HG03457 (cell line): ENCODE measurements at regions not wholly inside any gene's neighbourhood (a gene's known extent, or its start where the extent isn't known, plus 50 kb on each side); places are given as distances from the start of the nearest gene placed in this dataset.
"Not testable (repeated sequence)": the region's sequence is repeated elsewhere in the genome, so short reads cannot be mapped to it uniquely, and the experiment has no call there.

Experiments
- ATAC-seq: cut with Tn5 transposase; IDR thresholded peaks from one replicate; pipeline ENCODE4 v1.9.1; 2021; ENCODE audit warnings: moderate number of reproducible peaks; ENCODE audit not compliant: unreplicated experiment

GRCh38 chr13:59373341-59373740 lies 790.4 kb downstream of the DIAPH3 start:
- ATAC-seq, result no peak

DNA sequence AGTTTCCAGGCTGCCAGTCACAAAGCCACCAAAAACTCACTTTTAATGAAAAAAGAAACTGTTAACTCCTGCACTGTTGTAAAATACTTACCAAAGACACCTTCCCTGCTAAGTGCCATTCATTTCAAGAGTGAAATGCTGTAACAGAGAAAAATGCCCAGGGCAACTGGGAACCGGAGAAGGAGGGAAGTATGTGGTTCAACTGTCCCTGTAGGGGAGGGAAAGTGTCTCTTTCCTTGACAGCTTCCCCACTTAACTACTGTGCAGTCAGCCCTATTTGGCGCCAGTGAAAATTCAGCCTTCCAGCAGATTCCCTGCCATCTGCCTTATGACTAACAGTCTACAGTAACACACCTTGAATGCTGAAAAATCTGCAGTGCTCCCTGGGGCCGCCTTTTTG lies 789.0 kb downstream of the DIAPH3 start:
- ATAC-seq, result no peak

- ATAC-seq, result no peak
Observed at GRCh38 chr13:59384154-59384553, 779.6 kb downstream of the DIAPH3 start.

GRCh38 chr13:59391696-59392095 lies 772.0 kb downstream of the DIAPH3 start:
- peak; percentile 97 for ATAC-seq

DNA sequence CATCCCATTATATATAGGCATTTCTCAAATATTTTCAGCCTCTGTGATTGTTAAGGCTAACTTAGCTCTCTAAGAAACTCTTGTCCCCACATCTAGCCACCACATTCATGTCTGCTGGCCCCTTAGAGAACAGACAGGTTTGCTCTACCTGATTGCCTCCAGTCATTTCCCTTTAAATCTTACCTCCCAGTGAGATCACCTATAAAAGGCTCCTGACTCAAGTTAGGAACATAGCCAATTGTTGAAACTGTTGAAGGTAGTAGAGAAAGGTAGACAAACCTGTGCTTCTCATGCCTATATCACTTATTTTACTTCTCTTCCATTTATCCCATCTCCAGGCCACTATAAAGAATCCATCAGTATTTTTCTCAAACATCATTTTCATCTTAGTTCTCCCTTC lies 771.4 kb downstream of the DIAPH3 start:
- peak; percentile 4 for ATAC-seq

GRCh38 chr13:59394496-59394895 lies 769.2 kb downstream of the DIAPH3 start:
- ATAC-seq, result no peak

DNA sequence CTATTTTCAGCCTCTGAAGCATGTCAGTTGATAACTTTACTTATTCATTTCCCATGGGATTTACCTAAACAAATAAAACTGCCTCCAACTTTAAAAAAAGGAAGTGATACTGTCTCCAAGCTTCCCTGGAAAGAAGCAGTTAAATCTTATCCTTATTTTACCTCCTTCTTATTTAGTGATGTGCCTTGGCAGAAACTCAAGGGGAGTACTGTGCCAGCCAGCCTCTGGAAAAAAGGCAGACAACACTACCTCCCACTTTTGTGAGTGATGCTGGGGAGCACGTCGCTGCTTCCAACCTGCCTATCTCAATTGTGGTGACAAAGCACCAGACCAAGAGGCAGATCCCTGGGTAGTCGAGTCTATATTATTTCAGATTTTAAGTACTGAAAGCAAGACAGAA lies 765.6 kb downstream of the DIAPH3 start:
- ATAC-seq, result no peak

DNA sequence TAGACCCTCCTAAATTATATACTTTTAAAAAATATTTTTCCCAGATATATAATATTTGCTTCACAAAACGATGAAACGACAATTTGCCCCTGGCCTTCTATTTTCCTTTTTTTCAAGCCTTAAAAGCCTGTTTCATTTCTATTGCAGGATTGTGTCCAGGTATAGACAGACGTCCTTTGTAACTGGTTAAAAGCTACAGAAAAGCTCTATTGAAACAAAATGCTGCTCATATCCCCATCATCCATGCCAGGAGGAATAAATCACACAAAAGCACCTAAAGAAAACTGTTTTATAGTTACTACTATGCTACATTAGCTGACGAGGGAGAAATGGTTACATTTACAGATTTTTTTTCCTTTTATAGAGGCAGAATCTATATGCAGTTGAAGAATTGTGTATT lies 765.1 kb downstream of the DIAPH3 start:
- ATAC-seq, result no peak

DNA sequence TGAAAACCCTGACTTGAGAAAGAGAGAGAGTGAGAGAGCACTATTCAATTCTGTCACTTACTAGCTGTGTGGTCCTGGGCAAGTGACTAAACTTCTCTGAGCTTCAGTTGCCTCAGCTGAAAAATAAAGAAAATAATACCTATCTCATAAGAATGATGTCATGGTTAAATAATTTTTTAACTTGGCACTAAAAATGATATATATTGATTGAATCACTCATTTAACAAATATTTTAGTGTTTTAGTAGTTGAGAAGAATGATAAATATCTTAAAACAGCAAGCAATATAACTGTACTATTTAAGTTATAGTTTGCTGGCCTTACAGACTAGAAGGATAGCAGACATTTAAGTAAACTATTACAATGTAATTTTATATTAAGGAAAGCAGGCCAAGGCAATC lies 764.2 kb downstream of the DIAPH3 start:
- ATAC-seq, result no peak

GRCh38 chr13:59404331-59404730 lies 759.4 kb downstream of the DIAPH3 start:
- no peak for ATAC-seq

GRCh38 chr13:59407251-59407650 lies 756.5 kb downstream of the DIAPH3 start:
- not testable (repeated sequence) for ATAC-seq

DNA sequence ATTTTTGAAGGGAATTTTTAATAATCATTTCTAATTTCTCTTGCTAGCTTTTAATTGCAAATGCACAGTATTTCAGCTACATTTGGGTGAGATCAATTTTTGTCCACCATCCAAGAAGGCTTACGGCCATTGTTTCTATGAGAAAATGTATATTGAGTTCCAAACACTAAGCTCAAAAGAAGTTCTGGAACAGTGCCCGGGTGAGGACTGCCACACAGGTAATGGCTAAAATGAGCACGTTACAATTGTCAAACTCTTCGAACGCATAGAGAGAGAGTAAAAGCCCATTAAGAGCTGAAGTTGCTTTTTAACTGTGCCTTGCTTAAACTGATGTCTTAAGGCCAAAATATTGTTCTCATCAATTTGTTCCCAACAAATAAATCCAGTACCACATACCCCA lies 755.0 kb downstream of the DIAPH3 start:
- ATAC-seq, result no peak

GRCh38 chr13:59409211-59409610 lies 754.5 kb downstream of the DIAPH3 start:
- ATAC-seq, result no peak

DNA sequence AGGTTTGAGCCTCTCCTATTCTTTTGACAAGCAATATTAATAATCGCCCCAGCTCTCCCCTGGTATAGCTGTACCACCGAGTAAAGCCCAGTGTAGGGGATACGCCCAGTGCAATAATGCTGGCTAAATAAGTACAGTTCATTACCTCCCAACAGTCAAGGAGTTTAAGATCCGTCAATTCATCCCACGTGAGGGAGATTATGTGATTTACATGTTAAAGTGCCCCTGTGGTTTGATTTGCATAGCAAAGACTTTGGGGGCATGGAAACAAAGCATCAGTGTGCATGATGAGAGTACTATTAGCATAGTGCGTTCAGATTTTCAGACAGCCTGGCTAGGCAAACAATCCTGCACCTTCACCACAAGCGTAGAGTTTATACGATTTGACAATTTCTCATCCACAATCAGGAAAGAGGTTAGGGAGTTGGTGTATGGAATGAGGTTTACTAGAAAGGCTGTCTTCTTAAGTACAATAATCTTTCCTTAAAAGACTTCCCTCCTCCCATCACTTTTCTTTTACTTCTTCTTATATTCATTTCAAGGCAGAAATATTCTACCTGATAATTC lies 754.0 kb downstream of the DIAPH3 start:
- no peak for ATAC-seq

- no peak for ATAC-seq
Observed at GRCh38 chr13:59413126-59413525, 750.6 kb downstream of the DIAPH3 start.

GRCh38 chr13:59414006-59414405 lies 749.7 kb downstream of the DIAPH3 start:
- ATAC-seq, result no peak

GRCh38 chr13:59415498-59415897 lies 748.2 kb downstream of the DIAPH3 start:
- no peak for ATAC-seq

DNA sequence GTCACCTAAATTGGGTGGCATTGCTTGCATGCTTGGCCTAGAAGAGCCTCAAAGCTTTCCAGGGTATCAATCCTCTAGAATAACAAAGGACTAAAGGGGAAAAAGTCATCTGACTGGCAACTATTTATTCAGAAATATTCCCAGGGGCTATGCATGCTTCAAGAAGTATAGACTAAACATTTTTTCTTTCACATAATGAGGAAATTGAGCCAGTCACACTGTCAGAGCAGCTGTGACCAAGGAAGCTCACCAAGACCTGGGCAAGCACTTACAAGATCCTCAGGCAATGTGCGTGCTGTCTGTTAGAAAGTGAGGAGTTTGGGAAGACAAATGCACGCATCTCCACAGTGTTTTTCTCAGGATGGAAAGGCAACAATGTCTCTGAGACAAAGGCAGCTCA lies 747.2 kb downstream of the DIAPH3 start:
- no peak for ATAC-seq

DNA sequence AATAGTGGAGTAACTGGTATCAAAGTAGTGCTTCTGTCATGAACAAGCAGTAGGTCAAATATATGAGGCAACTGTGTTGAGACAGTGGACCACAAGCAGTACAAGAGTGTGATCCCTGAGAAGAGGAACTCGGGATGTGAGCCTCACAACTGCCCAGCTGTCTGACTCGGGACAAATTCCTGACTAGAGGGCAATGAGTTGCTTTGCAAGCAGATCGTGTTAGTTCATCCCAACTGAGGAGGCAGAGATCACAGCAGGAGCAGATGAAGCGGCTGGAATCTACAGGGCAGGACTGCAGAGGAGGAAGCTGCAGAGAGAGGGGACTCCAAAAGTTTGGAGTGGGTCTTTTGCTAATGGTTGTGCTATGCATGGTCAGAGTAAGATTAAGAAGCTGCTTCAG lies 741.1 kb downstream of the DIAPH3 start:
- ATAC-seq, result no peak

- no peak for ATAC-seq
Observed at GRCh38 chr13:59423708-59424340, 739.9 kb downstream of the DIAPH3 start.

DNA sequence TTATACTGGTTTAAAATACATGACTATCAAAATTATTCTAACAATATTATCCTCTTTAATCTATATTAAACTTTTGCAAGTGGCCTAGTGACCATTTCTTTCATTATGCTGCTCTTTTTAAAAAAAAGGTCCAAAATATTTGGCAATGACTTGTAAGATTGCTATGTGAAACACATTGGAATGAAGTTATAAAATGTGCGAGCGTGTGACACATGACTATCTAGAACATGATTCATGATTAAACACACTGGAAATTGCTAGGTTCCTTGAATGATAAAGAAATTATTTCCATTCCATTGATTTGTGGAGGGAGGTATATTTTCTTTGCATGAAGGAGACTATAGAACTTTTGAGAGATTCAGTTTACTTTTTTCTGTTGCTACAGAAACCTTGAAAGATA lies 739.1 kb downstream of the DIAPH3 start:
- no peak for ATAC-seq

- ATAC-seq, result no peak
Observed at GRCh38 chr13:59425211-59425741, 738.5 kb downstream of the DIAPH3 start.

- no peak for ATAC-seq
Observed at GRCh38 chr13:59435024-59435423, 728.7 kb downstream of the DIAPH3 start.
